ENCODE measurements at regions not wholly inside any gene's neighbourhood (a gene's known extent, or its start where the extent isn't known, plus 50 kb on each side); places are given as distances from the start of the nearest gene placed in this dataset.

DNA sequence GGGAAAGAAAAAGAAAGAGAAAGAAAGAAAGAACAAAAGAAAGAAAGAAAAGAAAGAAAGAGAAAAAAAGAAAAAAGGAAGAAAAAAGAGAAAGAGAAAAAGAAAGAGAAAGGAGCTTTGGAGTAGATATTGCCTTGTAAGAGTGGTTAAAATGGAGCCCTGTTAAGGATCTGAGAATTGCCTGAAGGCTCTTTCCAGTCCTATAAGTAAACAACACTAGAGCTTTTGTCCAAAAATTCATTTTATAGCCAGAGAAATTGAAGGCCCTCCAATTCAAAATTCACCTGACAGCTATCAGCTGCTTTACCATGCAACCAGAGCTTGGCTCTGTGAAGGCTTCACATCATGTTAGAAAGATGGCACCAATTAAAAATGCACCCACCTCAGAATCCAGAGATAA lies 102.1 kb upstream of the FRMD4B start (continued):
- TF ChIP-seq, protein P1, sequence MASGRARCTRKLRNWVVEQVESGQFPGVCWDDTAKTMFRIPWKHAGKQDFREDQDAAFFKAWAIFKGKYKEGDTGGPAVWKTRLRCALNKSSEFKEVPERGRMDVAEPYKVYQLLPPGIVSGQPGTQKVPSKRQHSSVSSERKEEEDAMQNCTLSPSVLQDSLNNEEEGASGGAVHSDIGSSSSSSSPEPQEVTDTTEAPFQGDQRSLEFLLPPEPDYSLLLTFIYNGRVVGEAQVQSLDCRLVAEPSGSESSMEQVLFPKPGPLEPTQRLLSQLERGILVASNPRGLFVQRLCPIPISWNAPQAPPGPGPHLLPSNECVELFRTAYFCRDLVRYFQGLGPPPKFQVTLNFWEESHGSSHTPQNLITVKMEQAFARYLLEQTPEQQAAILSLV (tag; IDR thresholded peaks at IDR 0.05) = no peak

DNA sequence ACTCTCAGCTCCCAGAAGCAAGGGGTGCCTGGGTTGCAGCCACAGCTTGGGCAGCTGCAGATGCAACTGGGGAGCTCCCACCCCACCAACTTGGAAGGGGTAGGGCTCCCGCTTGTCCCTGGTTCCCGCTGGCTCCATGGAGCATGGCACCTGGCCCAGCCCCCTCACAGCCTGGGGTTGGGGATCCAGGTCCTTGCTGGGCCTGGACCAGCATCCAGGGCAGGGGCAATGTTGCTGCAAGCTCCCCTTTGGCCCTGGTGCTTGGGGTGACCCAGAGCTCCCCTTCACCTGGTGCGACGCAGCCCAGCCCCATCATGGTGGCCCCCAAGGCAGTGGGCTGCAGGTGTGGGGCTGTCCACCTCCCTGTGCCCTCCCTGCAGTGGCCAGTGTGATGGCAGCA lies 99.6 kb upstream of the FRMD4B start:
- Histone ChIP-seq H3K36me3 (ENCODE audit: control insufficient read depth, insufficient read depth, low read length) (no peaks in the 10 kb centered on the region), H3K79me2 (ENCODE audit: control insufficient read depth, insufficient read depth, low read length) (no peaks in the 10 kb centered on the region), H3K4me1 (replicated peaks in 1 of 2; ENCODE audit: control insufficient read depth in 2 of 2, insufficient read depth in 2 of 2, low read length in 2 of 2) (no peaks in the 10 kb centered on the region), H3K4me3 (no peak overlapping the region), H3K27me3 (ENCODE audit: control insufficient read depth in 2 of 2, insufficient read depth in 2 of 2, low read length in 2 of 2) (no peaks in the 10 kb centered on the region), H4K20me1 (replicated peaks; ENCODE audit: control insufficient read depth, insufficient read depth, low read length) (no peaks in the 10 kb centered on the region), H3K4me2 (ENCODE audit: insufficient read depth, low read length) (no peak overlapping the region), H3K9me3 (replicated peaks; ENCODE audit: control insufficient read depth, insufficient read depth, low read depth, low read length) (no peaks in the 10 kb centered on the region), H3K27ac (ENCODE audit: extremely low read depth, low read depth, low read length) (no peak overlapping the region), H3K9me1 (ENCODE audit: control insufficient read depth, insufficient read depth, low read length) (no peaks in the 10 kb centered on the region), H3K9ac (ENCODE audit: insufficient read depth in 1 of 2, low read depth in 2 of 2, low read length in 2 of 2) (no peak overlapping the region), H2AFZ (ENCODE audit: low read depth, low read length) (no peak overlapping the region)
- WGBS (ENCODE audit: insufficient coverage, low coverage, missing lambda C conversion rate) = no CpG with 5 or more reads among the region's 4 CpGs
- TF ChIP-seq CC2D1A (IDR thresholded peaks at IDR 0.05) = no peak
- TF ChIP-seq TCFL5 (CRISPR knock-in tag; conservative IDR thresholded peaks at IDR 0.05) = no peak
- no peak for TF ChIP-seq ZNF766 (CRISPR knock-in tag; conservative IDR thresholded peaks at IDR 0.05)
- TF ChIP-seq, protein P2, sequence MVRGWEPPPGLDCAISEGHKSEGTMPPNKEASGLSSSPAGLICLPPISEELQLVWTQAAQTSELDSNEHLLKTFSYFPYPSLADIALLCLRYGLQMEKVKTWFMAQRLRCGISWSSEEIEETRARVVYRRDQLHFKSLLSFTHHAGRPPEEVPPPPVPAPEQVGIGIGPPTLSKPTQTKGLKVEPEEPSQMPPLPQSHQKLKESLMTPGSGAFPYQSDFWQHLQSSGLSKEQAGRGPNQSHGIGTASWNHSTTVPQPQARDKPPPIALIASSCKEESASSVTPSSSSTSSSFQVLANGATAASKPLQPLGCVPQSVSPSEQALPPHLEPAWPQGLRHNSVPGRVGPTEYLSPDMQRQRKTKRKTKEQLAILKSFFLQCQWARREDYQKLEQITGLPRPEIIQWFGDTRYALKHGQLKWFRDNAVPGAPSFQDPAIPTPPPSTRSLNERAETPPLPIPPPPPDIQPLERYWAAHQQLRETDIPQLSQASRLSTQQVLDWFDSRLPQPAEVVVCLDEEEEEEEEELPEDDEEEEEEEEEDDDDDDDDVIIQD (CRISPR knock-in tag; IDR thresholded peaks at IDR 0.05) = no peak
- no peak for TF ChIP-seq SNRNP70 (optimal IDR thresholded peaks at IDR 0.05; ENCODE audit: low read depth, low read length)
- TF ChIP-seq, protein P3, sequence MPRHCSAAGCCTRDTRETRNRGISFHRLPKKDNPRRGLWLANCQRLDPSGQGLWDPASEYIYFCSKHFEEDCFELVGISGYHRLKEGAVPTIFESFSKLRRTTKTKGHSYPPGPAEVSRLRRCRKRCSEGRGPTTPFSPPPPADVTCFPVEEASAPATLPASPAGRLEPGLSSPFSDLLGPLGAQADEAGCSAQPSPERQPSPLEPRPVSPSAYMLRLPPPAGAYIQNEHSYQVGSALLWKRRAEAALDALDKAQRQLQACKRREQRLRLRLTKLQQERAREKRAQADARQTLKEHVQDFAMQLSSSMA (CRISPR knock-in tag; IDR thresholded peaks at IDR 0.05) = no peak
- no peak for TF ChIP-seq ZNF174 (CRISPR knock-in tag; IDR thresholded peaks at IDR 0.05)
- no peak for TF ChIP-seq HDAC6 (IDR thresholded peaks at IDR 0.05; ENCODE audit: low read depth, low read length)
- no peak for TF ChIP-seq HDAC3 (IDR thresholded peaks at IDR 0.05; ENCODE audit: borderline replicate concordance, partially characterized antibody)
- TF ChIP-seq SRSF7 (optimal IDR thresholded peaks at IDR 0.05; ENCODE audit: low read depth, low read length) = no peak
- no peak for TF ChIP-seq ZBTB8A (IDR thresholded peaks at IDR 0.05; ENCODE audit: partially characterized antibody)
- no TSS peak for BruUV-seq (replicated peaks)
- DNase-seq (ENCODE audit: extremely low read depth in 1 of 4, low spot score in 3 of 4) (no peak), FAIRE-seq (no peak), ATAC-seq (no peak)
- ChIA-PET CTCF (ENCODE audit: low intra/inter-chr PET ratio) (no interaction called here), POLR2A (no interaction called here)
- intact Hi-C loops (cut with micrococcal nuclease) (no loop called here), in situ Hi-C loops (cut with MboI) (no loop called here)
